HEK293T (cell line): ENCODE measurements at regions not wholly inside any gene's neighbourhood (a gene's known extent, or its start where the extent isn't known, plus 50 kb on each side); places are given as distances from the start of the nearest gene placed in this dataset.

Experiments
- CTCF ChIA-PET: fragments of 350-600 bp; formaldehyde crosslinking; extraction: SDS; loops from one replicate; lab custom pipeline; 2021; ENCODE audit warnings: antibody characterized with exemption, inconsistent platforms; lab: Yijun Ruan, JAX
- POLR2A ChIA-PET: fragments of 350-600 bp; formaldehyde crosslinking; extraction: SDS; loops from one replicate; lab custom pipeline; 2020; ENCODE audit warnings: antibody characterized with exemption, inconsistent platforms; lab: Yijun Ruan, JAX
- DNase-seq: peaks from one replicate; pipeline ENCODE4 v3.0.0; 2012; ENCODE audit warnings: mixed read lengths; ENCODE audit errors: extremely low spot score
- ARNT ChIP-seq: fragments of 450-650 bp; IDR thresholded peaks from 2 replicates; pipeline ENCODE4 v1.6.1; 2017; ENCODE audit warnings: mild to moderate bottlenecking
- BHLHE40 ChIP-seq: fragments of 450-650 bp; IDR thresholded peaks from 2 replicates; pipeline ENCODE4 v1.6.1; 2016; ENCODE audit warnings: mild to moderate bottlenecking, moderate library complexity, borderline replicate concordance
- CTBP1 ChIP-seq: fragments of 450-650 bp; IDR thresholded peaks from 2 replicates; pipeline ENCODE4 v1.6.1; 2016; ENCODE audit warnings: borderline replicate concordance
- ELF4 ChIP-seq: fragments of 450-650 bp; IDR thresholded peaks from 2 replicates; pipeline ENCODE4 v1.6.1; 2017; ENCODE audit warnings: antibody characterized with exemption
- FOXA1 ChIP-seq: fragments of 450-650 bp; IDR thresholded peaks from 2 replicates; pipeline ENCODE4 v1.6.1; 2016; ENCODE audit warnings: mild to moderate bottlenecking
- FOXK2 ChIP-seq: fragments of 450-650 bp; IDR thresholded peaks from 2 replicates; pipeline ENCODE4 v1.6.1; 2016; ENCODE audit warnings: mild to moderate bottlenecking
- FOXM1 ChIP-seq: fragments of 450-650 bp; IDR thresholded peaks from 2 replicates; pipeline ENCODE4 v1.6.1; 2017; ENCODE audit warnings: mild to moderate bottlenecking, borderline replicate concordance
- HDGF ChIP-seq: fragments of 450-650 bp; IDR thresholded peaks from 2 replicates; pipeline ENCODE4 v1.6.1; 2017; ENCODE audit warnings: antibody characterized with exemption, borderline replicate concordance
- L3MBTL2 ChIP-seq: fragments of 450-650 bp; conservative IDR thresholded peaks from 2 replicates; pipeline ENCODE4 v1.6.1; 2016; ENCODE audit warnings: mild to moderate bottlenecking
- LEF1 ChIP-seq: fragments of 450-650 bp; IDR thresholded peaks from 2 replicates; pipeline ENCODE4 v1.6.1; 2017; ENCODE audit warnings: mild to moderate bottlenecking, borderline replicate concordance
- NFRKB ChIP-seq: fragments of 450-650 bp; IDR thresholded peaks from 2 replicates; pipeline ENCODE4 v1.6.1; 2016; ENCODE audit warnings: mild to moderate bottlenecking, moderate library complexity
- SP1 ChIP-seq: fragments of 450-650 bp; IDR thresholded peaks from 2 replicates; pipeline ENCODE4 v1.6.1; 2017
- SUZ12 ChIP-seq: fragments of 450-650 bp; IDR thresholded peaks from 2 replicates; pipeline ENCODE4 v1.6.1; 2016; ENCODE audit warnings: mild to moderate bottlenecking
- TARDBP ChIP-seq: fragments of 450-650 bp; IDR thresholded peaks from 2 replicates; pipeline ENCODE4 v1.6.1; 2016
- ZNF384 ChIP-seq: fragments of 450-650 bp; IDR thresholded peaks from 2 replicates; pipeline ENCODE4 v1.6.1; 2016
- TF ChIP-seq, protein P1 (sequence below): fragments of 450-650 bp; IDR thresholded peaks from 2 replicates; pipeline ENCODE4 v1.6.1; 2016

- TF ChIP-seq HDGF (no peak), L3MBTL2 (no peak), ARNT (no peak), SUZ12 (no peak), FOXK2 (no peak), SP1 (no peak), LEF1 (no peak), FOXA1 (no peak), CTBP1 (no peak), NFRKB (no peak), ZNF384 (no peak), FOXM1 (no peak), ELF4 (no peak), TARDBP (no peak), BHLHE40 (no peak)
- TF ChIP-seq, protein P1, sequence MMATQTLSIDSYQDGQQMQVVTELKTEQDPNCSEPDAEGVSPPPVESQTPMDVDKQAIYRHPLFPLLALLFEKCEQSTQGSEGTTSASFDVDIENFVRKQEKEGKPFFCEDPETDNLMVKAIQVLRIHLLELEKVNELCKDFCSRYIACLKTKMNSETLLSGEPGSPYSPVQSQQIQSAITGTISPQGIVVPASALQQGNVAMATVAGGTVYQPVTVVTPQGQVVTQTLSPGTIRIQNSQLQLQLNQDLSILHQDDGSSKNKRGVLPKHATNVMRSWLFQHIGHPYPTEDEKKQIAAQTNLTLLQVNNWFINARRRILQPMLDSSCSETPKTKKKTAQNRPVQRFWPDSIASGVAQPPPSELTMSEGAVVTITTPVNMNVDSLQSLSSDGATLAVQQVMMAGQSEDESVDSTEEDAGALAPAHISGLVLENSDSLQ: no peak
- CTCF ChIA-PET: no interaction called here
- no peak for DNase-seq
- POLR2A ChIA-PET: no interaction called here
Measured at GRCh38 chr14:98634043-98634820, 637.8 kb downstream of the BCL11B start.

- POLR2A ChIA-PET: no interaction called here
- CTCF ChIA-PET: interaction anchor here (0.7 kb wide), 1 partner anchor 8 kb away, joined by 3 read pairs; no protein-coding TSS in a partner anchor
- DNase-seq: no peak
- TF ChIP-seq FOXM1 (no peak), BHLHE40 (no peak)
Measured at GRCh38 chr14:98638366-98638765, 633.6 kb downstream of the BCL11B start.

GRCh38 chr14:98647754-98648153 is 624.2 kb downstream of the BCL11B start:
- CTCF ChIA-PET: no interaction called here

GRCh38 chr14:98651037-98651436 is 621.0 kb downstream of the BCL11B start:
- POLR2A ChIA-PET: no interaction called here
- CTCF ChIA-PET: no interaction called here
- no peak for DNase-seq
- TF ChIP-seq HDGF: no peak
- no peak for TF ChIP-seq SP1
- no peak for TF ChIP-seq L3MBTL2
- TF ChIP-seq, protein P1: no peak
- no peak for TF ChIP-seq FOXM1
- no peak for TF ChIP-seq FOXA1
- TF ChIP-seq NFRKB: no peak
- no peak for TF ChIP-seq ARNT
- no peak for TF ChIP-seq LEF1
- no peak for TF ChIP-seq BHLHE40
- no peak for TF ChIP-seq ELF4
- TF ChIP-seq SUZ12: no peak
- no peak for TF ChIP-seq ZNF384
- no peak for TF ChIP-seq FOXK2
- no peak for TF ChIP-seq CTBP1
- no peak for TF ChIP-seq TARDBP

More at GRCh38 chr14:98647754-98648153, 624.2 kb downstream of the BCL11B start:
- DNase-seq: no peak
- no peak for TF ChIP-seq SUZ12
- no peak for TF ChIP-seq LEF1
- TF ChIP-seq BHLHE40: no peak
- no peak for TF ChIP-seq TARDBP
- TF ChIP-seq FOXM1: no peak
- no peak for TF ChIP-seq FOXK2
- no peak for TF ChIP-seq SP1
- TF ChIP-seq, protein P1: no peak
- no peak for TF ChIP-seq CTBP1
- no peak for TF ChIP-seq HDGF
- no peak for TF ChIP-seq NFRKB
- POLR2A ChIA-PET: no interaction called here

GRCh38 chr14:98665007-98665406 is 607.0 kb downstream of the BCL11B start:
- ChIA-PET CTCF (no interaction called here), POLR2A (no interaction called here)
- TF ChIP-seq HDGF (no peak), SUZ12 (no peak), FOXK2 (no peak), NFRKB (no peak), BHLHE40 (no peak), CTBP1 (no peak), LEF1 (no peak), SP1 (no peak), ELF4 (no peak), TARDBP (no peak), FOXM1 (no peak), ARNT (no peak)
- TF ChIP-seq, protein P1: no peak
- no peak for DNase-seq

DNA sequence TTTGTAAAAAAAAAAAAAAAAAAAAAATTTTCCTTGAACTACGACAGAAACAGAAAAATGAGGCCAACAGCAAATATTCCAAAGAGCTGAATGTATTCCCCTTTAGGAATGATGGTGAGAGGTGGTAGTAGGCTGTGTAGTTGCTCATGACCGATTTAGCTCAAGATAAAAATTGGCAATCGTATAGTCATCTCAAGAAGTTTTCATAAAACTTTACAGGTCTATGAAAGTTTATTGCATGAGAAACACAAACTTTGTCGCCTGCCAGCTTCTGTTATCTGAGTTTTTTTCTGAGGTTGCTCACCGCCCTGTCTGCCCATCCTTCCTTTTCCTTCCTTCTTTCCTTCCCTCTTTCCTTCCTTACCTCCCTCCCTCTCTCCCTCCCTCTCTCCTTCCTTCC is 605.5 kb downstream of the BCL11B start:
- DNase-seq: no peak
- no peak for TF ChIP-seq CTBP1
- no peak for TF ChIP-seq SUZ12
- no peak for TF ChIP-seq LEF1
- no peak for TF ChIP-seq FOXM1
- TF ChIP-seq NFRKB: no peak
- TF ChIP-seq SP1: no peak
- no peak for TF ChIP-seq FOXA1
- TF ChIP-seq ELF4: no peak
- TF ChIP-seq TARDBP: no peak
- TF ChIP-seq, protein P1: no peak
- TF ChIP-seq ARNT: no peak
- TF ChIP-seq FOXK2: no peak
- TF ChIP-seq L3MBTL2: no peak
- ChIA-PET CTCF (no interaction called here), POLR2A (no interaction called here)
